HG02798 (cell line): ENCODE measurements at regions not wholly inside any gene's neighbourhood (a gene's known extent, or its start where the extent isn't known, plus 50 kb on each side); places are given as distances from the start of the nearest gene placed in this dataset.

Experiments
- ATAC-seq: cut with Tn5 transposase; IDR thresholded peaks from one replicate; pipeline ENCODE4 v1.9.1; 2021; ENCODE audit warnings: mild to moderate bottlenecking; ENCODE audit not compliant: unreplicated experiment, poor library complexity

GRCh38 chr18:55840601-55841170, 252.7 kb upstream of the TCF4 start:
- ATAC-seq, result no peak

DNA sequence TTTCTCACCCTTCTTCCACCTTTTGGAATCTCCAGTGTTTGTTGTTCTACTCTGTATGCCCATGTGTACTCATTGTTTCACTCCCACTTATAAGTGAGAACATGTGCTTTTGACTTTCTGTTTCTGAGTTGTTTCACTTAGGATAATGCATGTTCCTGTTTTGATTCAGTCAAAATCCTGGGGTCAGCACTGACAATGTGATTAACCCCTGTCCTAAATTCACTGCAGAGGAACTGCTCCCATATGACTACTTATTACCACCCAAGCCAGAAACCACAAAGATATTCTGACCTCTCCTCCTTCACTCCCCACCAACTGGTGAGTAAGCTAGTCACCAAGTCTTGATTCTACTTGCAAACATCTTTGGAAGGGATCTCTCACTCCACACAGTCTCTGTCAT, 251.4 kb upstream of the TCF4 start:
- no peak for ATAC-seq

DNA sequence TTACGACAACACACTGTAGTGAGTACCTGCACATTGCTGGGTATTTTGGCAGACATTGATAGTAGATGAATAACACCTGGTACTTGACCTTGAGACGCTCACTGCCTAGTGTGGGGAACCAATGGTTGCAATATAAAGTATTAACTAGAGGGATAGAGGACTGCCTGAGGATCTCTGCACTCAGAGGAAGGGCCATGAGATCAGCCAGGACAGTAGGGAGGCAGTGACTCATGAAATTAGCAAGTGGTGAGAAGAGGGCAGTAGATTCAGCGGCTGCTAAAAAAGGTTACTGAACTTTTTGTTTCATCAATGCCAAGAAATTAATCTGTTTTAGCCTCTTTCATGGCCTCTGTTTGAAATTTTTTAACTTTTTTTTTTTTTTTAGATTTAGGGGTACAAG, 250.8 kb upstream of the TCF4 start:
- no peak for ATAC-seq

DNA sequence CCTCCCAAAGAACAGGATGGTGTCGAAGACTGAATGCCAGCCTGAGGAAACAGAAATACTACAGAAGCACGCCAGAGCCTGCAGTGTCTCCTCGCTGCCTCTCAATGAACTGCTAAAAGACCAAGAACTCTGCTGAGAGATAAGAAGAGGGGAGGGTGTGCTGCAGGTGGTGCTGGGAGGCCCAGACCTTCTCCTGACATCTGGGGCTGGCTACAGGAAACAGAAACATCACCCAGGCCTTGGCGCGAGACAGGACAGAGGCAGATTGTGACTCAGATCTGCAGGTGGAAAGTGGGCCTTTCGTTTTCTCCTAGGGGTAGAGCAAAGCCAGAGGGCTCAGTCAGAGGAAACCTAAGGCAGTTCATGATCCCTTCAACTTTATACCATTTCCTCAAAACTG, 250.3 kb upstream of the TCF4 start:
- no peak for ATAC-seq

DNA sequence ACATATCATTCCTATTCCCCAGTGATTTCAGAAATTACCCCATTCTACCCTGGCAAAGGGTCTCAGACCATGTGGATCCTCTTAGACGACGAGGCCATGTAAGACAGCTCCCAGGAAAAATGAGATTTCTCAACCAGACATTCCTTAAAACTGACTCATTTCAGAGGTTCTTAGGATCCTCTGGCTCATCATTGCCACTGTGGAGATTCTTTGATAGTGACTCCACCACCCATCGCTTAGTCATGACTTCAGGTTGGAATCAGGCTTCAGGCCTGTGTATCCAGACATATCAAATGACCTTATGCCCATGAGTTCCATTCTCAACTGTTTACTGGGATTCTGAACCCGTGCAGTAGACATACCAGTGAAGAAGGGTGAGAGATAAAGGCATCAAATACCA, 245.6 kb upstream of the TCF4 start:
- no peak for ATAC-seq

GRCh38 chr18:55830544-55830943, 242.6 kb upstream of the TCF4 start:
- no peak for ATAC-seq

- no peak for ATAC-seq
Observed at GRCh38 chr18:55821219-55821618, 233.2 kb upstream of the TCF4 start.

DNA sequence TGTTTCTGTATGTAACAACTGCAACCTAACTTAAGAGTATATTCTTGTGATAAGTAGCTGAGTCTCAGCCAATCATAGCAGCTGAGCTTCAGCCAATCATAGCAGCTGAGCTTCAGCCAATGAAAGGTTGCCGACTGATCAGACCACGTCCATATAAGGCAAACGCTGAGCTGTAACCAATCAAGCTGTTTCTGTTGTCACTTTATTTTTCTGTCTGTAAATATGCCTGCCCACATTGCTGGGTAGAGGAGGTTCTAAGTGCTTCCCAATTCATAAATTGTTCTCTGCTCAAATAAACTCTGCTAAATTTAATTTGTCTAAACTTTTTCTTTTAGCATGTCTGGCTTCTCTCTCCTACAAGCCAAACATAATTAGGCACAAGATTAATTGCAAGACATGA, 231.5 kb upstream of the TCF4 start:
- ATAC-seq, result no peak

GRCh38 chr18:55818284-55818683, 230.3 kb upstream of the TCF4 start:
- no peak for ATAC-seq

GRCh38 chr18:55811925-55812324, 223.9 kb upstream of the TCF4 start:
- ATAC-seq, result no peak

GRCh38 chr18:55805666-55806065, 217.7 kb upstream of the TCF4 start:
- no peak for ATAC-seq

- no peak for ATAC-seq
Observed at GRCh38 chr18:55795101-55795669, 207.2 kb upstream of the TCF4 start.

- no peak for ATAC-seq
Observed at GRCh38 chr18:55794288-55795052, 206.5 kb upstream of the TCF4 start.

DNA sequence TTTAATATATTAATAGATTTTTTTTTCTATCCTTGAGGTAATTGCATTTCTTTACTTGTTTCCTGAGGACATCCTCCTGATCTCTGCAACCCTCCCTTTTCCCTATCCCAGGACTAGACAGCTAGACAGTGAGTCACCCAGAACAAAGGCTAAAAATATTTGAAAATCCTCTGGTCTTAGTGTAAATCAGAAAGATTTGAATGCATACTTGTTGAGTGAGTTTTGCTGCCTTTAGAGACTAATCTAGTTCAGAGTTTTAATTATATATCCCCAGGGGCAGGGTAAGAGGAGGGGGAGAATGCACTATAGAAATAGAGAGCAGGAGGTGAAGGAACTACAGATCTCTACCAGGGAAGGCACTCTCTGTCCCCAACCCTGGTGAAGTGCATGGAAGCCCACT, 202.3 kb upstream of the TCF4 start:
- no peak for ATAC-seq

- ATAC-seq, result no peak
Observed at GRCh38 chr18:55787536-55788073, 199.6 kb upstream of the TCF4 start.

GRCh38 chr18:55786651-55787272, 198.8 kb upstream of the TCF4 start:
- ATAC-seq, result no peak

DNA sequence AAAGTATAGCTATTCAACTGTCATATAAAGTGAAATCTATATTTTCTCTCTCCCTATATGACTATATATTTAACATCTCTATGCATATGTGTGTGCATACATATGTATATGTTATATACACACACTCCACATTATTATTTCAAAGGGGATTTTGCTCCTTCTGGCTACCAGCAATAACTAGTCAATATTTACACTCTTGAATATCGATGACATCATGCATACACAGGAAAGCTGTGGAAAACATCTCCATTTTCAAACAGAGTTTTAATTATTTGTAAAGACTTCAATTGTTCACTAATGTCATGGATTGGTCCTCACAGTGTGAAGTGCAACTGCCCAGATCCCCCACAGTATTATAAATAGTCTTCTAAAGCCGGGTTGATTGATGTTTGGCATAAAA, 195.9 kb upstream of the TCF4 start:
- no peak for ATAC-seq

DNA sequence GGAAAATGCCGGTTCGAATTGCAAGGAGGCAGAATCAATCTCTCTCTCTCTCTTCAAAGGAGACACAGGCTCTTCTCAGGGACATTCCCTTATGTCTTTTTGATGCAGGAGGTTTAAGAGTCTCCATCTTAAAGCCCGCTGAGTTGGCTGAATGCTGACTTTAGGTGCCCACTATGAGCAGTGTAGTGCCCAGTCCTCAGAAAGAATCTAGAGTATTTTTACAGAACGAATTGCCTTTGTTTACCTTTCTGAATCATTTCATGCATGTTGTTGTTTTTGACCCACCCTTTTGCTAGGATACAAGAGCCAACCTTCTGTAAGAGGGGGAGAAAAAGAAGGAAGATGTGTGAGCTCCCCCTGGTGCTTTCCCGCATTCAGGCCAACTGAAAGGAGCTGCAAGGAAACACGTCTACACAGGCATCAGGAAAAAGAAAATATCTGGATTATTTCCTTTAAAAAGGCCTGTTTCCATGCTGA, 193.5 kb upstream of the TCF4 start:
- no peak for ATAC-seq

- ATAC-seq, result no peak
Observed at GRCh38 chr18:55780586-55781071, 192.6 kb upstream of the TCF4 start.

GRCh38 chr18:55779691-55780585, 191.9 kb upstream of the TCF4 start:
- ATAC-seq, result peak; percentile 34
